C4-2B (cell line): ENCODE measurements at regions not wholly inside any gene's neighbourhood (a gene's known extent, or its start where the extent isn't known, plus 50 kb on each side); places are given as distances from the start of the nearest gene placed in this dataset.

Experiments used
- H3K27ac ChIP-seq: fragments of 450-650 bp; 2 replicates; pipeline ENCODE4 v1.5.1; 2017
- CTCF ChIP-seq: fragments of 450-650 bp; conservative IDR thresholded peaks from 2 replicates; pipeline ENCODE4 v1.5.1; 2017; ENCODE audit warnings: mild to moderate bottlenecking
- ZFX ChIP-seq: fragments of 450-650 bp; IDR thresholded peaks from 2 replicates; pipeline ENCODE4 v1.6.1; 2017

GRCh38 chr3:147799601-147800000, 390.4 kb downstream of the ZIC1 start:
- TF ChIP-seq CTCF, result no peak
- TF ChIP-seq ZFX, result no peak
- H3K27ac ChIP-seq, result no peak overlapping the region

- H3K27ac ChIP-seq, result no peak overlapping the region
- no peak for TF ChIP-seq ZFX
- no peak for TF ChIP-seq CTCF
Measured at GRCh38 chr3:147807776-147808175, 398.6 kb downstream of the ZIC1 start.

GRCh38 chr3:147809206-147809605, 400.0 kb downstream of the ZIC1 start:
- no peak overlapping the region for H3K27ac ChIP-seq
- TF ChIP-seq CTCF (no peak), ZFX (no peak)

- TF ChIP-seq ZFX (no peak), CTCF (no peak)
- no peak overlapping the region for H3K27ac ChIP-seq
Measured at GRCh38 chr3:147812186-147812911, 403.2 kb downstream of the ZIC1 start.

- no peak overlapping the region for H3K27ac ChIP-seq
- TF ChIP-seq CTCF (no peak), ZFX (no peak)
Measured at GRCh38 chr3:147813256-147813655, 404.1 kb downstream of the ZIC1 start.

GRCh38 chr3:147816752-147817151, 407.6 kb downstream of the ZIC1 start:
- no peak for TF ChIP-seq CTCF
- no peak for TF ChIP-seq ZFX
- H3K27ac ChIP-seq, result no peak overlapping the region

GRCh38 chr3:147832611-147833010, 423.4 kb downstream of the ZIC1 start:
- TF ChIP-seq ZFX, result no peak
- TF ChIP-seq CTCF, result no peak

More at GRCh38 chr3:147832611-147833010, 423.4 kb downstream of the ZIC1 start:
- no peak overlapping the region for H3K27ac ChIP-seq
